ENCODE measurements at regions not wholly inside any gene's neighbourhood (a gene's known extent, or its start where the extent isn't known, plus 50 kb on each side); places are given as distances from the start of the nearest gene placed in this dataset.
"Not testable (repeated sequence)": the region's sequence is repeated elsewhere in the genome, so short reads cannot be mapped to it uniquely, and the experiment has no call there.

GRCh38 chr5:21007781-21008180, 1019.8 kb upstream of the CDH18 start:
- Histone ChIP-seq H3K4me3 (no peak overlapping the region), H3K9me3 (no peaks in the 10 kb centered on the region), H3K36me3 (no peaks in the 10 kb centered on the region), H3K27me3 (no peaks in the 10 kb centered on the region), H3K27ac (no peak overlapping the region), H3K4me1 (no peaks in the 10 kb centered on the region)
- TF ChIP-seq EP300 (IDR thresholded peaks at IDR 0.05; ENCODE audit: low read depth), result no peak
- no peak for TF ChIP-seq POLR2A (IDR thresholded peaks at IDR 0.05)
- no peak for TF ChIP-seq CTCF (IDR thresholded peaks at IDR 0.05)
- TF ChIP-seq POLR2AphosphoS5 (IDR thresholded peaks at IDR 0.05), result no peak
- in situ Hi-C loops (cut with MboI; ENCODE audit: low pct_ligation_motif_present in 1 of 4, low pct_unique_long_range_greater_than_20kb in 1 of 4, low sequenced_read_pairs in 3 of 4), result no loop called here
- intact Hi-C loops (cut with DNase I; ENCODE audit: low total_unique reads), result no loop called here
- DNase-seq, result no peak
- WGBS, 2 donors (ENCODE audit: low coverage in 1 of 2), result 81 to 85% methylated on average over 2 of the region's 2 CpGs

GRCh38 chr5:20988933-20989332, 1000.9 kb upstream of the CDH18 start:
- in situ Hi-C loops (cut with MboI; ENCODE audit: low pct_ligation_motif_present in 1 of 4, low pct_unique_long_range_greater_than_20kb in 1 of 4, low sequenced_read_pairs in 3 of 4); H3K27me3 ChIP-seq; intact Hi-C loops (cut with DNase I; ENCODE audit: low total_unique reads); H3K27ac ChIP-seq; DNase-seq; H3K4me1 ChIP-seq; H3K9me3 ChIP-seq; H3K36me3 ChIP-seq; H3K4me3 ChIP-seq: not testable (repeated sequence)
- WGBS, 2 donors (ENCODE audit: low coverage in 1 of 2), result 51 to 54% methylated on average over 2 of the region's 2 CpGs

- in situ Hi-C loops (cut with MboI; ENCODE audit: low pct_ligation_motif_present in 1 of 4, low pct_unique_long_range_greater_than_20kb in 1 of 4, low sequenced_read_pairs in 3 of 4) (no loop called here), intact Hi-C loops (cut with DNase I; ENCODE audit: low total_unique reads) (no loop called here)
- no peak for DNase-seq
- no peaks in the 10 kb centered on the region for H3K36me3 ChIP-seq
- no peak overlapping the region for H3K27ac ChIP-seq
- 58 to 83% methylated on average over 2 of the region's 2 CpGs for WGBS, 2 donors (ENCODE audit: low coverage in 1 of 2)
- H3K27me3 ChIP-seq, result no peaks in the 10 kb centered on the region
- peaks cover 0 to 4% of the 10 kb centered on the region in 2 donors for H3K9me3 ChIP-seq
- H3K4me3 ChIP-seq, result no peak overlapping the region
- H3K4me1 ChIP-seq, result no peaks in the 10 kb centered on the region
- TF ChIP-seq EP300 (IDR thresholded peaks at IDR 0.05; ENCODE audit: low read depth) (no peak), POLR2AphosphoS5 (IDR thresholded peaks at IDR 0.05) (no peak), POLR2A (IDR thresholded peaks at IDR 0.05) (no peak), CTCF (IDR thresholded peaks at IDR 0.05) (no peak)
Observed at GRCh38 chr5:20985754-20986153, 997.8 kb upstream of the CDH18 start.

GRCh38 chr5:20974426-20974825, 986.4 kb upstream of the CDH18 start:
- H3K4me3 ChIP-seq, result no peak overlapping the region
- no peak for DNase-seq
- no peak overlapping the region for H3K27ac ChIP-seq
- intact Hi-C loops (cut with DNase I; ENCODE audit: low total_unique reads) (no loop called here), in situ Hi-C loops (cut with MboI; ENCODE audit: low pct_ligation_motif_present in 1 of 4, low pct_unique_long_range_greater_than_20kb in 1 of 4, low sequenced_read_pairs in 3 of 4) (no loop called here)
- H3K36me3 ChIP-seq, result no peaks in the 10 kb centered on the region
- TF ChIP-seq EP300 (IDR thresholded peaks at IDR 0.05; ENCODE audit: low read depth), result no peak
- no peak for TF ChIP-seq CTCF (IDR thresholded peaks at IDR 0.05)
- no peak for TF ChIP-seq POLR2AphosphoS5 (IDR thresholded peaks at IDR 0.05)
- TF ChIP-seq POLR2A (IDR thresholded peaks at IDR 0.05), result no peak
- H3K9me3 ChIP-seq, result peaks cover 0 to 2% of the 10 kb centered on the region in 2 donors
- H3K4me1 ChIP-seq, result no peaks in the 10 kb centered on the region
- 60 to 80% methylated on average over 1 of the region's 1 CpG for WGBS, 2 donors (ENCODE audit: low coverage in 1 of 2)
- H3K27me3 ChIP-seq, result no peaks in the 10 kb centered on the region

GRCh38 chr5:20972419-20972925, 984.5 kb upstream of the CDH18 start:
- Histone ChIP-seq H3K4me3 (peak overlapping the region in 2 of 4 donors; percentile 7 to 21), H3K27ac (peak overlapping the region in 1 of 4 donors; percentile 32), H3K27me3 (no peaks in the 10 kb centered on the region), H3K4me1 (no peaks in the 10 kb centered on the region), H3K36me3 (no peaks in the 10 kb centered on the region), H3K9me3 (peaks cover 0 to 2% of the 10 kb centered on the region in 2 donors)
- 36 to 45% methylated on average over 3 to 7 of the region's 7 CpGs for WGBS, 2 donors (ENCODE audit: low coverage in 1 of 2)
- no peak for DNase-seq
- intact Hi-C loops (cut with DNase I; ENCODE audit: low total_unique reads) (no loop called here), in situ Hi-C loops (cut with MboI; ENCODE audit: low pct_ligation_motif_present in 1 of 4, low pct_unique_long_range_greater_than_20kb in 1 of 4, low sequenced_read_pairs in 3 of 4) (no loop called here)
- no peak for TF ChIP-seq CTCF (IDR thresholded peaks at IDR 0.05)
- peak in 2 of 3 donors; percentile 48 to 59 for TF ChIP-seq POLR2AphosphoS5 (IDR thresholded peaks at IDR 0.05)

Measured in transverse colon (tissue), 4 donors.